ENCODE measurements at regions not wholly inside any gene's neighbourhood (a gene's known extent, or its start where the extent isn't known, plus 50 kb on each side); places are given as distances from the start of the nearest gene placed in this dataset.
A peak's percentile ranks its signal among the peaks of the same experiment; 100 is the strongest.

GRCh38 chr10:118181021-118181420 is 134.3 kb upstream of the RAB11FIP2 start:
- Mint-ChIP-seq H3K4me1 (ENCODE audit: low read depth) (no peaks in the 10 kb centered on the region), H3K27ac (ENCODE audit: unreplicated experiment) (no peak overlapping the region), H3K4me3 (ENCODE audit: unreplicated experiment) (no peak overlapping the region), H3K9me3 (ENCODE audit: low read depth) (peaks cover 12% of the 10 kb centered on the region), H3K36me3 (ENCODE audit: low read depth) (no peaks in the 10 kb centered on the region), H3K27me3 (ENCODE audit: low read depth) (no peaks in the 10 kb centered on the region)
- TF ChIP-seq CTCF (IDR thresholded peaks at IDR 0.05) = no peak
- DNase-seq (ENCODE audit: low spot score) = no peak

DNA sequence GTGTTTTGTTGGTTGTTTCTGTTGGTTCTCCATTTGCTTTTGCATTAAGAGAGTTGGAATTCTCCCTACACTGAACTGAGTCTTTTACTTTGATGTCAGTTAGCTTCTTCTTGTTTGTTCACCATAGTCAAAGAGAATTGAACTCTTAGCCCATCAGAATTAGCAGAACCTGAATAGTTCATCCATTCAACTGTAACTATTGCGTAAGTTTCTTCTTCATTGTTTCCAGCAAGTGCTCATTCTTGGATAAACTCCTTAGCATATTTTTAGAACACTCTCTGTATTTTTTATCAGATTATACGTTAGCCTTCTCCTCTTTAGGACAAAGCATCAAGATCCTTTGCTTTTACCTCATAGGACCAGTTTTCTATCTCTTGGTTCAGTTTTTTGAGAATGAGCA is 128.4 kb upstream of the RAB11FIP2 start:
- H3K4me3 Mint-ChIP-seq (ENCODE audit: unreplicated experiment) = no peak overlapping the region
- no peak for TF ChIP-seq CTCF (IDR thresholded peaks at IDR 0.05)
- H3K9me3 Mint-ChIP-seq (ENCODE audit: low read depth) = peaks cover 2% of the 10 kb centered on the region
- no peak overlapping the region for H3K27ac Mint-ChIP-seq (ENCODE audit: unreplicated experiment)
- no peaks in the 10 kb centered on the region for H3K27me3 Mint-ChIP-seq (ENCODE audit: low read depth)
- DNase-seq (ENCODE audit: low spot score) = no peak
- peaks cover 22% of the 10 kb centered on the region for H3K4me1 Mint-ChIP-seq (ENCODE audit: low read depth)
- H3K36me3 Mint-ChIP-seq (ENCODE audit: low read depth) = no peaks in the 10 kb centered on the region

GRCh38 chr10:118173296-118173695 is 126.6 kb upstream of the RAB11FIP2 start:
- no peak for DNase-seq (ENCODE audit: low spot score)
- H3K27me3 Mint-ChIP-seq (ENCODE audit: low read depth) = no peaks in the 10 kb centered on the region
- H3K4me3 Mint-ChIP-seq (ENCODE audit: unreplicated experiment) = no peak overlapping the region
- H3K36me3 Mint-ChIP-seq (ENCODE audit: low read depth) = no peaks in the 10 kb centered on the region
- TF ChIP-seq CTCF (IDR thresholded peaks at IDR 0.05) = no peak
- peaks cover 22% of the 10 kb centered on the region for H3K4me1 Mint-ChIP-seq (ENCODE audit: low read depth)
- H3K9me3 Mint-ChIP-seq (ENCODE audit: low read depth) = peaks cover 2% of the 10 kb centered on the region
- no peak overlapping the region for H3K27ac Mint-ChIP-seq (ENCODE audit: unreplicated experiment)

GRCh38 chr10:118171861-118172260 is 125.1 kb upstream of the RAB11FIP2 start:
- Mint-ChIP-seq H3K27ac (ENCODE audit: unreplicated experiment) (no peak overlapping the region), H3K4me1 (ENCODE audit: low read depth) (peaks cover 28% of the 10 kb centered on the region), H3K9me3 (ENCODE audit: low read depth) (peaks cover 2% of the 10 kb centered on the region), H3K27me3 (ENCODE audit: low read depth) (peaks cover 2% of the 10 kb centered on the region), H3K36me3 (ENCODE audit: low read depth) (no peaks in the 10 kb centered on the region), H3K4me3 (ENCODE audit: unreplicated experiment) (no peak overlapping the region)
- no peak for DNase-seq (ENCODE audit: low spot score)
- no peak for TF ChIP-seq CTCF (IDR thresholded peaks at IDR 0.05)

- H3K4me3 Mint-ChIP-seq (ENCODE audit: unreplicated experiment) = no peak overlapping the region
- peaks cover 3% of the 10 kb centered on the region for H3K9me3 Mint-ChIP-seq (ENCODE audit: low read depth)
- no peak for TF ChIP-seq CTCF (IDR thresholded peaks at IDR 0.05)
- DNase-seq (ENCODE audit: low spot score) = no peak
- H3K27me3 Mint-ChIP-seq (ENCODE audit: low read depth) = peaks cover 2% of the 10 kb centered on the region
- peaks cover 17% of the 10 kb centered on the region for H3K4me1 Mint-ChIP-seq (ENCODE audit: low read depth)
- no peaks in the 10 kb centered on the region for H3K36me3 Mint-ChIP-seq (ENCODE audit: low read depth)
- H3K27ac Mint-ChIP-seq (ENCODE audit: unreplicated experiment) = peak overlapping the region; percentile 28
Observed at GRCh38 chr10:118167056-118167700, 120.4 kb upstream of the RAB11FIP2 start.
